ENCODE measurements at regions not wholly inside any gene's neighbourhood (a gene's known extent, or its start where the extent isn't known, plus 50 kb on each side); places are given as distances from the start of the nearest gene placed in this dataset.
A peak's percentile ranks its signal among the peaks of the same experiment; 100 is the strongest.
"Not testable (repeated sequence)": the region's sequence is repeated elsewhere in the genome, so short reads cannot be mapped to it uniquely, and the experiment has no call there.

GRCh38 chr2:113330060-113330767, 51.5 kb upstream of the PAX8 start:
- peak; percentile 23 for TF ChIP-seq POLR2AphosphoS5 (IDR thresholded peaks at IDR 0.05)
- not testable (repeated sequence) for TF ChIP-seq CTCF, POLR2A (IDR thresholded peaks at IDR 0.05)
